HCT116 (cell line): ENCODE measurements at regions not wholly inside any gene's neighbourhood (a gene's known extent, or its start where the extent isn't known, plus 50 kb on each side); places are given as distances from the start of the nearest gene placed in this dataset.

Experiments used
- ATAC-seq: fragments of 200-7000 bp; cut with Tn5 transposase; 2 replicates; pipeline ENCODE4 v1.9.1; 2020; ENCODE audit warnings: mild to moderate bottlenecking, moderate library complexity
- BruUV-seq: library from RNA; stranded (reverse); fragments of 400-500 nt; replicated peaks from 2 replicates; lab custom pipeline; 2021; lab: Mats Ljungman, UMichigan
- CTCF ChIA-PET: fragments of 300-600 bp; sonication (Branson Sonifier 250); formaldehyde crosslinking; loops from one replicate; lab custom pipeline; 2021; ENCODE audit warnings: antibody characterized with exemption; lab: Charles Lee
- POLR2A ChIA-PET: fragments of 300-600, 350-600 bp; sonication (Branson Sonifier 250); formaldehyde crosslinking; loops from one replicate; lab custom pipeline; 2021; ENCODE audit warnings: antibody characterized with exemption; lab: Charles Lee
- RAD21 ChIA-PET, 2 experiments: fragments of 300-600 bp; sonication (Branson Sonifier 250); formaldehyde crosslinking; loops; one replicate each; lab custom pipeline; 2023; ENCODE audit warnings: low total read pairs in 2 of 2; ENCODE audit not compliant: uncharacterized antibody in 2 of 2, unreplicated experiment in 2 of 2, low non-redundant PET in 1 of 2; lab: Charles Lee
- DNase-seq: peaks from one replicate; pipeline ENCODE4 v3.0.0-alpha.2; 2010; ENCODE audit warnings: low read depth, low spot score
- H2AFZ ChIP-seq: fragments of 200-600 bp; shearing (Covaris generic), sonication (generic); 2 replicates; pipeline ENCODE4 v1.6.1; 2017; ENCODE audit warnings: low read depth, mixed run types, mixed read lengths, antibody characterized with exemption, low read length; ENCODE audit not compliant: poor library complexity, severe bottlenecking
- H3K27ac ChIP-seq: 2 replicates; pipeline ENCODE4 v1.5.1; 2012; ENCODE audit warnings: low read depth, low read length
- H3K27me3 ChIP-seq: fragments of 200-600 bp; sonication (generic); 2 replicates; pipeline ENCODE4 v1.6.1; 2016; ENCODE audit warnings: mixed run types, low read length, mixed read lengths; ENCODE audit not compliant: insufficient read depth
- H3K36me3 ChIP-seq, 2 experiments: fragments of 200-500 bp in 1 of 2; fragments of 200-600 bp in 1 of 2; sonication (Bioruptor generic) in 1 of 2; sonication (generic) in 1 of 2; 2 replicates each; pipeline versions ENCODE4 v1.5.1 to v1.6.1; 2014 to 2016; ENCODE audit warnings: low read length in 2 of 2, inconsistent platforms in 1 of 2, mixed read lengths in 1 of 2, mixed run types in 1 of 2; ENCODE audit not compliant: insufficient read depth in 2 of 2, control insufficient read depth in 1 of 2
- H3K4me1 ChIP-seq, 2 experiments: fragments of 200-600 bp in 1 of 2; sonication (generic) in 1 of 2; 2 replicates each; pipeline versions ENCODE4 v1.5.1 to v1.6.1; 2012 to 2017; ENCODE audit warnings: low read length in 2 of 2, inconsistent platforms in 1 of 2, mild to moderate bottlenecking in 1 of 2, mixed read lengths in 1 of 2, mixed run types in 1 of 2, moderate library complexity in 1 of 2; ENCODE audit not compliant: insufficient read depth in 2 of 2, control insufficient read depth in 1 of 2
- H3K4me2 ChIP-seq: fragments of 200-600 bp; sonication (generic); 2 replicates; pipeline ENCODE4 v1.6.1; 2017; ENCODE audit warnings: mixed run types, low read length, mixed read lengths
- H3K4me3 ChIP-seq, 2 experiments: fragments of 200-600 bp in 1 of 2; sonication (generic) in 1 of 2; replicated peaks in 1 of 2; 2 replicates each; pipeline ENCODE4 v1.5.1; 2011 to 2016; ENCODE audit warnings: low read length in 2 of 2, control low read depth in 1 of 2, low read depth in 1 of 2, mild to moderate bottlenecking in 1 of 2, mixed read lengths in 1 of 2, mixed run types in 1 of 2
- H3K79me2 ChIP-seq: fragments of 200-600 bp; sonication (generic); 2 replicates; pipeline ENCODE4 v1.6.1; 2017; ENCODE audit warnings: mild to moderate bottlenecking, mixed run types, low read length, moderate library complexity, mixed read lengths; ENCODE audit not compliant: insufficient read depth
- H3K9ac ChIP-seq: fragments of 200-600 bp; sonication (generic); 2 replicates; pipeline ENCODE4 v1.6.1; 2016; ENCODE audit warnings: low read length, mixed read lengths
- H3K9me2 ChIP-seq: fragments of 200-600 bp; sonication (generic), shearing (Covaris generic); 2 replicates; pipeline ENCODE4 v1.6.1; 2017; ENCODE audit warnings: mixed run types, mild to moderate bottlenecking, moderate library complexity; ENCODE audit not compliant: insufficient read depth
- H3K9me3 ChIP-seq, 2 experiments: fragments of 200-500 bp in 1 of 2; fragments of 200-600 bp in 1 of 2; sonication (Bioruptor generic) in 1 of 2; sonication (generic) in 1 of 2; 2 replicates each; pipeline ENCODE4 v1.6.1; 2014 to 2017; ENCODE audit warnings: low read length in 2 of 2, mixed read lengths in 2 of 2, inconsistent platforms in 1 of 2, low read depth in 1 of 2, mild to moderate bottlenecking in 1 of 2, mixed run types in 1 of 2, moderate library complexity in 1 of 2; ENCODE audit not compliant: control insufficient read depth in 1 of 2, insufficient read depth in 1 of 2
- H4K20me1 ChIP-seq: fragments of 200-600 bp; sonication (generic), shearing (Covaris generic); 2 replicates; pipeline ENCODE4 v1.6.1; 2017; ENCODE audit warnings: mixed run types, mild to moderate bottlenecking, moderate library complexity; ENCODE audit not compliant: insufficient read depth
- CBX3 ChIP-seq: IDR thresholded peaks from 2 replicates; pipeline ENCODE4 v1.6.1; 2012; ENCODE audit warnings: low read depth
- ELF1 ChIP-seq: IDR thresholded peaks from 2 replicates; pipeline ENCODE4 v1.6.1; 2012; ENCODE audit warnings: low read depth, borderline replicate concordance
- SIN3A ChIP-seq: IDR thresholded peaks from 2 replicates; pipeline ENCODE4 v1.6.1; 2012; ENCODE audit warnings: low read depth
- SP1 ChIP-seq: IDR thresholded peaks from 2 replicates; pipeline ENCODE4 v1.6.1; 2012; ENCODE audit warnings: low read depth
- SRF ChIP-seq: IDR thresholded peaks from 2 replicates; pipeline ENCODE4 v1.6.1; 2012; ENCODE audit warnings: low read depth
- ZBTB33 ChIP-seq: IDR thresholded peaks from 2 replicates; pipeline ENCODE4 v1.6.1; 2011; ENCODE audit warnings: mild to moderate bottlenecking, low read length, moderate library complexity; ENCODE audit not compliant: insufficient replicate concordance; ENCODE audit errors: extremely low read depth
- ZNF274 ChIP-seq: fragments of 200-500 bp; sonication (Bioruptor generic); IDR thresholded peaks from 2 replicates; pipeline ENCODE4 v1.6.1; 2014; ENCODE audit warnings: mild to moderate bottlenecking, low read depth, low read length, inconsistent platforms
- intact Hi-C: fragments of 100-400 bp; cut with micrococcal nuclease; formaldehyde crosslinking; loops from 2 replicates; pipeline ENCODE4 v1.10.0; 2022
- TF ChIP-seq, protein P1 (sequence below): IDR thresholded peaks from 2 replicates; pipeline ENCODE4 v1.6.1; 2012

GRCh38 chr17:72434991-72435618 is 314.3 kb downstream of the SOX9 start:
- peaks cover 22 to 40% of the 10 kb centered on the region in 2 experiments for H3K4me1 ChIP-seq
- intact Hi-C loops, result loop anchor here (5.0 to 10.0 kb wide), 2 partner anchors 670 to 963 kb away; no protein-coding TSS in a partner anchor
- RAD21 ChIA-PET, result no interaction called here
- no TSS peak for BruUV-seq
- H3K4me2 ChIP-seq, result no peak overlapping the region
- CTCF ChIA-PET, result no interaction called here
- DNase-seq, result no peak
- no peak overlapping the region for H3K9ac ChIP-seq
- H3K9me2 ChIP-seq, result no peaks in the 10 kb centered on the region
- H2AFZ ChIP-seq, result no peak overlapping the region
- TF ChIP-seq SIN3A (no peak), SP1 (no peak), ZBTB33 (no peak), ELF1 (no peak), ZNF274 (no peak), CBX3 (no peak), SRF (no peak)
- TF ChIP-seq, protein P1, sequence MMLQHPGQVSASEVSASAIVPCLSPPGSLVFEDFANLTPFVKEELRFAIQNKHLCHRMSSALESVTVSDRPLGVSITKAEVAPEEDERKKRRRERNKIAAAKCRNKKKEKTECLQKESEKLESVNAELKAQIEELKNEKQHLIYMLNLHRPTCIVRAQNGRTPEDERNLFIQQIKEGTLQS, result no peak
- no peak overlapping the region for H3K4me3 ChIP-seq
- H3K79me2 ChIP-seq, result peaks cover 53% of the 10 kb centered on the region; the same call in 1 of the 2 replicates
- no peaks in the 10 kb centered on the region for H3K36me3 ChIP-seq
- POLR2A ChIA-PET, result interaction anchor here (0.8 kb wide), 1 partner anchor 314 kb away, joined by 3 read pairs; the partner anchor contains the start of gene SOX9
- H3K9me3 ChIP-seq, result no peaks in the 10 kb centered on the region
- ATAC-seq, result no peak
- H3K27me3 ChIP-seq, result no peaks in the 10 kb centered on the region
- H3K27ac ChIP-seq, result no peak overlapping the region
- no peaks in the 10 kb centered on the region for H4K20me1 ChIP-seq
